NCI-H2171 (cell line): ENCODE measurements at regions not wholly inside any gene's neighbourhood (a gene's known extent, or its start where the extent isn't known, plus 50 kb on each side); places are given as distances from the start of the nearest gene placed in this dataset.

Source experiments
- DNase-seq: peaks from one replicate; lab custom pipeline; 2025; lab: John Stamatoyannopoulos, UW

DNA sequence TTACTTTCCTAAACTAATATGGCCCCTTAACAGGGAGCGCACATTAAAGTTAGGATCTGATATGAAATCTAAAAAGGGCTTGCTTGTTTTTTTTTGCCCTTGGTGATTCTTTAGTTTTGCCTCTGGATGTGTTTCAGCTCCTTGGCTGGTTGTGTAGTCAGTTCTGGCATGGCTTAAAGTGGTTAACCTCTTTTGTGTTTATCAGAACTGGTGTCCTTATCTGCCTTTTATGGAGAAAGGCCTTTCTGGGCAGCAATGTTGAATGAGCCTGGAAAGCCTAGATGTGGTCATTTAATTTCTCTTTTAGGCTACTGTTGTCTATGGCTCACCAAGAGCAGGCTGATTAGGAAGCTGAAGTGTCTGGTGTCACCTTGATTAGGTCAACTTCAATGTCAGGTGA lies 254.5 kb upstream of the ROPN1 start:
- DNase-seq = no peak

DNA sequence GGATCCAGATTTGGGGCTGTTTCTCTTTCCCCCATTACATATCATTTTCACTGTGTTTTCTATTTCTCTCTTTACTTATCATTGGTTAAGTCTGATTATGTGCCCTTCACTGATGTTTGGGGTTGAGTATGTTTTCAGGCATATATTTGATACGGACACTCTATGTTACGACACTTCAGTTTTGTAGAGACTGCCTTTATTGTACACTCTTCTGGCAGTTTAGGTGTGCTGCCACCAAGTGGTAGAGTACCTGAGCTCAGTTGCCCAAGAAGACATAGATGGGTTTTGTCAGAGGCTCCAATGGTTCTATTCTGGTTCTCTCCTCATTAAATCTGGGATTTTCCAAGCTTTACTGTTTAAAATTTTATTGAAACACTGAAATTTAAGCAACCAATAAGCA lies 255.0 kb upstream of the ROPN1 start:
- DNase-seq = no peak

DNA sequence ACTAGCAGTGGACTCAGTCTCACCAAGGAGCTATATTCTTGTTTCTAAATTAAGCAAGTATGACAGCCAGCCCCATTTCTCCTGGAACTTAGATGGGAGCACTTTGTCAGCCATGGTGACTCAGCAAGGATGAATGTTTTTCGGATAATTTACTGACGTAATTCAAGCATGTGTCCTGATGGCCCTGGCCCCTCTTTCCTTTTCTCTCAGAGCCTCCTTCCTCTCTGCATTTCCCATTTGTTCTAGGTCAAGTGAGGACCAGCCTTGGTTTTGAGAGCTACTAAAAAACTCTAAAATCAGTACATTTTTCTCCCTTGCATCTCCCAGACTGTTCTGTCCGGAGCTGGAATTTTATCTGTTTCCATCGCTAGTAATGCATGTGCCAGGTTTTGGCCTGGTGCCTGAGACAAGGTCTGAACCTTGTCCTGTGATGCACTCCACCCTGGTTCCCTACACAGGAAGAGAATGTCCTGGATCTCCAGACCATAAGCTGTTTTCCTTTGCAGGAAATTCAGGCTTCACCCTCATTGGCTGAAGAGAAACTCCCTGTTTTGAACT lies 256.6 kb upstream of the ROPN1 start:
- no peak for DNase-seq

DNA sequence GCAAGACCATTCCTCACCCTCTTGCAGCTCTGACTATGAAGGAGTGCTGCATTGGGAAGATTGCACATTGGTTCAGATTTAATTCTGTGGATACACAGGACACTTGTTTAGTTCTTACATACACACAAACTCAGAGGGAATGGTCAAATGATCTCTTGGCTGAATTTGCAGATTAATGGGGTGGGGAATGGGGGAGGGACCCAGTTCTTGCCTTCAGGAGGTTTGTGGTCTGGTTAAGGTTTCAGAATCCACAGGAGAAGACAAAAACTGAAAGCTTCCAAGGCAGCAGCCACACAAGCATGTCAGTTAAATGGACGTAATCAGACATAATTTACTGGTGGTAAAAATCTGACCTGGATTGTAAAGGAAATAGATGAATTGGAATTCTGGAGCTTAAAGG lies 257.1 kb upstream of the ROPN1 start:
- no peak for DNase-seq

DNA sequence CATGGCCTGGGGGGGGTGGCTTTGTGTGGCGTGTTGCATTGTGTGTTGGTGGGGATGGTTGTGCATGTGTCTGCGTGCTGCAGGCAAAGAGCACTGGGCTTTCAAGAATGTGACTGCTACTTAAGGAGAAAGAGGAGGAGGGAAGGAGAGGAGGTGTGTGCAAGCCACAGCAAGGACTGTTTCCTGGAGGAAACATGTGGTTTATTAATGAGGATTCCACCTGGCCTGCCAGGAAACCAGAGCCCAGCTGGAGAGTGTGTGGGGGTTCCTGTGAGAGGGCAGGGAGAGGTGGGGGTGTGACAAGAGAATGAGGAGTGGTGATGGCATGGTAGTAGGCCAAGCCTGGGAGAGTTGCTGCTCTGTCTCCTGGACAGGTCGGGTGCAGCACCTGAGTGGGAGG lies 258.1 kb upstream of the ROPN1 start:
- no peak for DNase-seq

DNA sequence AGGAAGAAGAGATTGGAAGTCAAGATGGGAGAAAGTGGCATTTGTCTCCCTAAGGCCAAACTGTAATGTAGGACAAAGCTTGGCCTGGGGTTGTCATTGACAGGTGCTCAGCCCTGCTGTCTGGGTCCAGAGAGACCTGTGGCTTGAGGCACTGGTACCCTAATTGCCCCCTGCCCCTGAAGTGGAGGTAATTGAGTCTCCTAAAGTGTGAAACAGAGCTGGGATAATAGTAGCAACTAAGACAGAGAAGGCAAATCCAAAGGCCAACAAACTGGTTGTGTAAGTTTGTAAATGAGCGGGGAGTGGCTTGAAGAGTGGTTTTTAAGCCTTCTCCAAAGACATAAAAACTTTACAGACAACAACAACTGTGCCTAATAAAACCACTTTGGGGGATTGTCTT lies 264.2 kb upstream of the ROPN1 start:
- no peak for DNase-seq

DNA sequence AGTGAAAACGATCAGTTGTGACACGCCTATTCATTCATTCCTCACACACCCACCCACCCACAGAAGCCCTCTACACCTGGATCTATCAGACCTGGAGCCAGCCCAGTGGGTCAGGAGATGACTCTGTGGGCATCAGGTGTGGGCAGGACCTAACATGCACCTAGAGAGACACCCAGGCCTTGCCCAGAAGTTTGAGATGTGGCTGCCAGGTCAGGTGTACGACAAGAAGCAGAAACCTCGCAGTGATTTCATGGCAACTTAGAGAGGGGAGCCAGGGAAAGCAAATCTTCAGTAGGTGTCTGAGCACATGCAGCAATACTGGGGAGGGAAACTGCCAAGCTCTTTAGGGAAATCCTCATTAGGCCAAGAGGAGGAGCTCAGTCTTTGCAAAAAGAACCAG lies 264.7 kb upstream of the ROPN1 start:
- DNase-seq = no peak

DNA sequence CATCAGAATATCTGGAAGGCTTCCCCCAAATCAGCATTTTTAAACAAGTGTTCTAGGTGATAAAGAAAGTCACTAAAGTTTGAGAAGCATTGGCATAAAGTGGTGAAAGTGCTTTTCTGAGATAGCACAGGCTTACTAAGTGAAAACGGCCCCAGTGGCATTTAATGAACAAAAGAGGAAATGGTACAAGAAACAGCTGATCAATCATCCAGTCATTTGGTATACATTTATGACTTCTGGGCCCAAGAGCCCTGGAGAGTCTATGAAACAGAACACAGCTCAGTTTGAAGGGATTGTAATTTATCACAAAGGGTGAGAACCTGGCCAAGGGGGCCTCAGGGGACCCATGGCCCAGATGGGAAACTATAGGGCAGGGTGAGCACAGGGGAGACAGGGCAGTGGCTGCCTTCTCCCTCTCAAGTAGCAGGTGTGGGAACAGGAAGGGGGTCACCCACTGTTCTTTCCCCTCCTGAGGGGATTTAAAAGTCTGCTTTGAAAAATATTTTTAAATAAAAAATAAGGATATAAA lies 265.5 kb upstream of the ROPN1 start:
- no peak for DNase-seq

DNA sequence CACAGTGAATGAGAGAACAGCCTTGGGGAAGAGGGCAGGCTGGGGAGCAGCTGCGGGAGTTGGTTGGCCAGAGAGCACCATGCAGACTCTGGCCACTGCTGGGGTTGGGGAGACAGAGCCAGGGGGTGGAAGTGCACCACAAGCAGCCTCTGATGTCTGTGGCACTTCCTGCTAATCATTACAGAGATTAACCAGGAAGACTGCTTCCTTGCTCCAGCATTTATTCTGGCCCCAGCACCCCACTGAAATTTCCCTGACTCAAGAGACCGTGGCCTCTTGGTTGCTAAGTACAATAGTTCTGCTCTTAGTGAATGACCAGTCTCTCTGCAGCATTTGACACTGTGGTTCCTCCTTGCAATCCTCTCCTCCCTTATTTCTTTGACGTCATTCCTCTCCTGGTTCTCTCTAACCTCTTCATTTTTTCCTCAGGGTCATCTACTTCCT lies 266.2 kb upstream of the ROPN1 start:
- no peak for DNase-seq

DNA sequence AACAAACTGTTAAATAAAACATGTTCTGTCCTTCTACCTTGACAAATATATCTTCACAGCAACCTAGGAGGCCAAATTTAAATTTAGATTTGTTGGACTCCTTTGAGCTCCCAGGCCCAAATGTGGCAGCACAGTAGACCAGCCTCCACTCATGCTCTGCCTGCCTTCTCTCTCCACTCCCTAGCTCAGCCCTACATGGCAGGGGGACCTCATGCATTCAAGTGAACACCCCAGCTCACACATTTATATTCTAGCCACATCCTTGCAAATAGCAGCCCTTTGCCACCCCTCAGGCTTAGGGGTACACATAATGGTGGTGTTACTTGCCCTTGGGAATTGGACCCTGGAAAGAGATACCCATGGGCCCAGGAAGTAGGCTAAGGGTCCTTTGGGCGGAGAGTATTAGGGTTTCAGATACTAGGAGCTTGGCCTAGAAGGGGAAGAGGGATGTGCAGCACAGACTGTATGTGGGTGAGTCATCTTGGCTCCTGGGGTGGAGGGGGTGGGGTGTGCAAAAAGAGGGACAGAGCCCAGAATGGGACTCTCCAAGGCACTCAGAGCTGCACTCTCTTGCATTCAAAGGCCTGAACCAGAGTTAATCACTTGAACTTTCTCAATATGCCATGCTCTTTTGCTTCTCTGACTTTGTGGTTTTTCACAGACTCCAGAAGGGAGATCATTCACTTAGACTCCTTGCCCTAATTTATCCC lies 268.4 kb upstream of the ROPN1 start:
- DNase-seq = no peak

DNA sequence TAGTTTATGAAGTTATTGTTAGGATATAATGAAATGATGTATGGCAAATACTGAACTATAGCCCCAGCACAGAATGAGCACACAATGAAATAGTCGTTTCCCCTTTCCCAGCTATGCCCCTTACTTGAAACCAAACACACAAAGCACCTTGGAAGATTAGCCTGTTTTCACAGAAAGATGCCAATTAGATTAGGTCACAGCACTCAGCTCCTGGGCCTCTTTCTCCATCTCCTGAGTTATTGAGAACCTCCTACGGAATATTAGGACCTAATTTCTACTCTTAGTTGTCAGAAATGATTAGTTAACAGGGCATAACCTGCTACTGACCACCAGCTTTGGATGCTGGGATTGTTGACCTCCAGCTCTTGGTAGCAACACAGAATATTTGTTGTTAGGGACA lies 269.4 kb upstream of the ROPN1 start:
- DNase-seq = no peak

DNA sequence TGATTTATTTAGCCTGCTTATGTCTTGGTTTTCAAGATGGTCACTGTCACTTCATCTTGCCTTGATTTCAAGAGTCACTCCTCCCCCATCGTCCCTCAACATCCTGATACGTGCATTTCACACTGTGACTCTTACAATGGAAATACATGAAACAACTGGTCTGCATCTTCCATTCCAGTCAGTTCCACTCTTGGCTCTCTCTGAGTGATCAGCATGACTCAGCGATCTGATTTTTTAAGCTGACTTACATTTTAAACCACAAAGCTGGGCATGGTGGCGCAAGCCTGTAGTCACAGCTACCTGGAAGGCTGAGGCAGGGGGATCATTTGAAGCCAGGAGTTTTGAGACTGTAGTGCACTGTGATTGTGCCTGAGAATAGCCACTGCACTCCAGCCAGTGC lies 271.2 kb upstream of the ROPN1 start:
- DNase-seq = no peak

DNA sequence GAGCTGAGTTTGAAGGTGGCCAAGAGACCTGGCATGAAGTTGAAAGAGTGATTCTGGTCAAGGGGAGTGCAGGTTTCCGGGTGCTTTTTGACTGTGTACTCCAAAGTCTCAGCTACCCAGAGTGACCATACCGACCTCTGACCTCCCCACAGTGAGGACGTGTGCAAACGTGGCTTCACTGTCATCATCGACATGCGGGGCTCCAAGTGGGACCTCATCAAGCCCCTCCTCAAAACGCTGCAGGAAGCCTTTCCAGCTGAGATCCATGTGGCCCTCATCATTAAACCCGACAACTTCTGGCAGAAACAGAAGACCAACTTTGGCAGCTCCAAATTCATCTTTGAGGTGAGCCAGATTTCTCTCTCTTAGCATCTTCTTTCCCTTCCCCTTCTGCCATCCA lies 272.4 kb upstream of the ROPN1 start:
- DNase-seq = no peak

DNA sequence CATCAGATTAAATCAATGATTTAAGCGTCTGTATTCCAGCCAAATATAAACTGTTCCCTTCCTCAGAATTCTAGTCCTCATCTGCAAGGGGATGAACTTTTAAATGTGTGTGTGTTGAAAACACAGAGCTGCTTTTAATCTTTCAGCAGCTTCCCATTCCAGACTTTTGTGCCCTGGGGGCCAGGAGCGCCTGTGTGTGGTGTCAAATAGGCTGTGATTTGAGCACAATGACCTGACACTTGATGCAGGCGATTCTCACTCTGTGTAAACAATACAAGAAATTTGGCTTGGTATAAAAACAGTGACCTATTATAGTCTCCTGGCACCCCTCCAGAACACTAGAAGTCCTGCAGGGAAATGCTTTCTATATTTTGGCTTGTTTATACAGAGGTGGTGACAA lies 274.6 kb upstream of the ROPN1 start:
- no peak for DNase-seq

DNA sequence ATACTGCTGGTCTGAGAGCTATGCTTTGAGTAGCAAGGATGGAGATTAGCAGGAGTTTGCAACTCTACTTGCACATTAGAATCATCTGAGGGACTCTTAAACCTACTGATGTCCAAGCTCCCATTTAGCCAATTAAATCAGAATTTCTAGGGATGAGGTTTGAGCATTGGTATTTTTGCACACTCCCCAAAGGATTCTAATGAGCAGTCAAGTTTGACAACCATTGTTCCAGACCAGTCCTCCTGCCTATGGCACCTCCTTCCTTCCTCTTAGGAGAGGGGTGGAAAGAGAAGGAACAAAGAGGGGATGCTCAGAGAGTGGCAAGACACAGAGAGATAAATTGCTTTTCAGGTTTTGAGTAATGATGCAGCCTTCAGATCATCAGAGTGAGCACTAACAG lies 275.5 kb upstream of the ROPN1 start:
- no peak for DNase-seq

DNA sequence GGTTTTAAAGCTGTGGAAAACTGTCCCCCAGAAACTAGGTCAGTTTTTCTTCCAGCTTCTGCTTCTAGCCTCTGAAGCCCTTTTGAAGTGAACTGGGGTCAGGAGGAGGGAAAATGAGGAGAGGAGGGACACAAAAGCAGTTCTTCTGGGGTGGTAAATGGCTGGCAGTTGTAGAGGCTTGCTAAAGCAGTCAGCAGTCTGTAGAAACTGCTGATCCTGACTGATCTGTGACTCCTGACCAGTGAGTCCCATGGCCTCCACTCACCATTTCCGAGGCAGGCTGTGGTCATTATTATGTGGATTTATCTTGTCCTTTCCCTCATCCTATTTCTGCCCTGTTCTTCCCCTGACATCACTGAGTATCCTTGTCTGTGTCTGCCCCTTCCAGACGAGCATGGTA lies 276.4 kb upstream of the ROPN1 start:
- DNase-seq = no peak

DNA sequence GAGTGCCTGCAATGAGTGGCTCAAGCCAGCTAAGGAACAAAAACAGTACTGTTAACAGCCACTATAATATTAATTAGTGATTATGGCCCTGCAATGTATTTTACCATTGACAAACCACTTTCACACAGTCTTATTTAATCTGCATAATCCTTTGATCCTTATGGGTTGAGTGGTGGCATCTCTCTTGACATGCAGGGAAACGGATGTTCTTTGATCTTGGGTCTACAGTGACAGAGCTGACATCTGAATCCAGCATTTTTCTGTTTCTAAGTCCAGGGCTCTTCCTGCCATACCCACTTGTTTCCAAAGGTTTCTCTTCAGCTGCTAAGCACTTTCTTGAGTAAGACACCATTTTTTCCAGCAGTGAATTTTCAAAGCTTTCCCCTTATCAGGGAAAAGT lies 277.7 kb upstream of the ROPN1 start:
- no peak for DNase-seq

DNA sequence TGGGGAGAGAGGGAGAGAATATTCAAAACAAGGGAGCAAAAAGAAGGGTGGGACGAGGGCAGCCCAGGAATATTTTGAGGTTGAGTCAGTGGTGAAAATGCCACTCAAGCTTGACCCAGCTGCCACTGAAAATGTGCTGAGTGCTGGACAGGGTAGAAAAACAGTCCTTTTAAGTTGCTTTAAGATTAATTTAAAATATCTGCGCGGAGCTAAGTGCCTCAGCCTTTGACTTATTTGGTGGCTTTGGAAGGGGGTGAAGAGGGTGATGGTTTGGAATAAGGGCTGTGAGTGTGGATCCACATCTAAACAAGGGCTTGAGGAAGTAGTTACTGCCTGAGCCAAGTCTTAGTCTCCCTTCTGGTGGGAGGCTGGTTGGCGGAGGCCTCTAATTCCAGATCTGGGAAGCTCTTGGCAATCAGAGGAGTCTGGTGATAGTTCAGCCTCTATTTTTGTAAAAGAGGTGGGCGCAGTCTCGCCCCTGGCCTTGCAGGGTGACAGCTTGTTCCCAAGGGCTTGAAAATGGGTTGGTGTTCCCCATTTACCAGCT lies 280.8 kb upstream of the ROPN1 start:
- DNase-seq = no peak

DNA sequence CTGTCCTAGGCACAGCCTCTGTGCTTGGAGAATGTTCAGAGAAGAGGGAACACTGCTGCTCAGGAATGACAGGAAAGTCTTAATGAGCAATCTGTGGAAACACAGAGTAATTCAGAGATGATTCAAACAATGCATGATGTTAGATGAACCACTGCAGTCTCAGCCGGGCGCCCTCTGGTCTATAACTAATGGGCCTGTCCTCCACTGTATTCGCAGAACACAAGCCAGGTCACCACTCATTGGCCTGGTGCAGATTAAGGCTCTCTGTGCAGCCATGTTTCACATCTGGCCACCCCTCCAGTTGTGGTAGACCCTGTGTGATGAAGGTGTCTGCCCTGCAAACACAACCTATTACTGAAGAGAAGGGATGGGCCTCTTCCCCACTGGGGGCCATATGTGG lies 281.7 kb upstream of the ROPN1 start:
- DNase-seq = no peak

DNA sequence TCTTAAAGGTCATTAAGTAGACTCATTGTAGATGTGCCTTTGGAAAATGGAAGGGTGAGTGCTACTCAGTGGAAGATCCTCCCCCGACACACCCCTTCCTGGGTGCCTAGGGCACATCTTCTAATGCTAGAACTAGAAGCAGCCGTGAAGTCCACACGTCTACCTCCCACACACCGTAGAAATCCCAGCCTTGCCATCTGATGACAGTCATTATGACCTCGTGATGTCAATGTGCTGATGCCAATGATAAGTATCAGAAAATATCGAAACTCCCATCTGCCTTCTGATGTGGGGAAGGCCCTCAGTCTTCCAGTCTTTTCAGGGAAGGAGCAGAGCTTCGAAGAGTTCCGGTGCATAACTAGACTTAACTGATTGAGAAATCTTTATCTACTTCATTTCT lies 282.1 kb upstream of the ROPN1 start:
- no peak for DNase-seq

DNA sequence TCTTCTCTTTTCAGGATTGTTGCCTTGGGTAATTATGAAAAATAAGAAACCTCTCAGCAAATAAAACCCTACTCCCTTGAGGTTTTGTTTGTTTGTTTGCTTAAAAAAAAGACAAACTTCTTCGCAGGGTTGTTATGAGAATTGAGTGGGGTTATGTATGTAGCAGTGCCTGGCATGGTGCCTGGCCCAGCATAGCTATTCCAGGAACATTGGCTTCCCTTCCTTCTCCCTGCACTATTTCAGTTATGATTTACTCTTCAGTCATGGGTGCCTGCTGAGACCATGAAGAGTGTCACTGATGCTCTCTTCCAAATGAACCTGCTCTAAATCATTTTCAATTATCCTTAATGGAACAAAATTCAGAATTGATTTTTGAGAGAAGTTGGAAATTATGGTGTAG lies 283.5 kb upstream of the ROPN1 start:
- DNase-seq = no peak

DNA sequence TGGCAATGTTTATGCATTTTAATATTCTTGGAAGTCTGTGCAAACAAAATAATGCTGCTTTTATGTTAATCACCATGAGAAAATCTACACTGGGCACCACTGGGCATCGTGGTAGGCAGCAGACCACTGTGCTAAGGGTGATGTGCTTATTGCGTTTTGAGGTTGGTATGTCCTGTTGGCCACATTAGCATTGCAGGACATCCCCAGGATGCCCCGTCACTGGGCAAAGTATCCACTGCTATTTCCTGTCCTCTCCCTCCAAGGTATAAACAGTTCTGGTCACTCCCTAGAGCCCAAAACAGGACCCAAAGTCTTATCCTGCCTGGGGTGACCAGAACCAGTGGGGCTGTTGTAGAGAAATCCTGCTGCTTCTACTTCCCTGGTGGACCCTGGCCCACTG lies 284.2 kb upstream of the ROPN1 start:
- no peak for DNase-seq

DNA sequence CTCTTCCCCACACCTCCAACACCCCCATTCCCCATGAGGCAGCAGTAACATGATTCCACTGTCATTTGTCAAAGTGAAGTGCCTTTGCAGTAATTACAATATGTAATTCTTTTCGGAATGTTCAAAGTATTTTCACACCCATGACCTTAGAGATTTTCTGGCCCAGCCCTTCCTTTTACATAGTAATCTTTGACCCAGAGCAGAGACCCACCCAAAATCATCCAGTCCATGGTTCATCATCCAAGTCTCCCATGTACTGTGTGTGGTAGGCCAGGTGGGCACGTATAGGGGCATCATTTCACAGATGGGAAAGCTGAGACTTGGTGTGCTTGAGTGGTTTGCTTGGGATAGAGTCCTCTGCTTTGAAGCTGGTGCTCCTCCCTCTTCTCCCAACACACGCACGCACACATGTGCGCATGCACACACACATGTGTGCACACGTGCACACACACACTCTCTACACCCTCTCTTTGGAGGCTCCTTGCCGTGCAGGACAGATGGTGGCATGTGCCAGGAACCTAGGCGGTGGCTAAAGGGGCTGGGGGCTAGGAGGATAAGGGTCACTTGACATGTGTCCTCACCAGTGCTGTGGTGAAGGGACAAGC lies 284.7 kb upstream of the ROPN1 start:
- DNase-seq = no peak
